Gastroesophageal sphincter (tissue), 3 donors: ENCODE measurements at regions not wholly inside any gene's neighbourhood (a gene's known extent, or its start where the extent isn't known, plus 50 kb on each side); places are given as distances from the start of the nearest gene placed in this dataset.

Experiments
- EP300 ChIP-seq: sonication (generic); formaldehyde crosslinking; IDR thresholded peaks from one replicate; pipeline ENCODE4 v1.6.1; 2017; ENCODE audit warnings: antibody characterized with exemption, mild to moderate bottlenecking
- POLR2A ChIP-seq, 2 donors: fragments of 450-650 bp; IDR thresholded peaks; one replicate each; pipeline ENCODE4 v1.6.1; 2017; ENCODE audit warnings: antibody characterized with exemption in 2 of 2, mild to moderate bottlenecking in 2 of 2, moderate library complexity in 1 of 2
- POLR2AphosphoS5 ChIP-seq: sonication (generic); formaldehyde crosslinking; IDR thresholded peaks from one replicate; pipeline ENCODE4 v1.6.1; 2017; ENCODE audit warnings: antibody characterized with exemption
- TF ChIP-seq, protein P1 (sequence below), 4 experiments: fragments of 200-600 bp in 2 of 4; fragments of 450-650 bp in 2 of 4; sonication (generic) in 1 of 4; IDR thresholded peaks; one replicate each; pipeline ENCODE4 v1.5.1; 2017 to 2019; ENCODE audit warnings: antibody characterized with exemption in 4 of 4, mild to moderate bottlenecking in 2 of 4, moderate library complexity in 2 of 4

DNA sequence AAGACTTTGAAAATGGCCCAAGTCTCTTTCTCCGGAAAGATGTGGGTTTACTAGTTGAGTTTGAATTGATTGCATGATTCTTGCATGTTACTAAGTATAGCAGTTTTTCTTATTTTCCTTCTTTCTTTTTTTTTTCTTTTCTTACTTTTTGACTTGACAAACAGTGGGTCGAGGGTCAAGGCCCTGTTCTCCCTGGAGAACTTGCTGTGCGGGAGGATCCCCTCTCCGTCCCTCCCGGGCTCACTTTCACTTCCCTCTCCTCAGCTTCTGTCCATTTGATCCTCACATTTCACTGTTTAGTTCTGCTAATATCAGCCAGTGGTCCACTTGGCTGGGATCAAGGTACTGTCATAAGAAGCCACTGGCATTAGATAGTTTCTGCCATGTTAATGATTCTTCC is 767.4 kb downstream of the TDRD15 start:
- TF ChIP-seq, protein P1, sequence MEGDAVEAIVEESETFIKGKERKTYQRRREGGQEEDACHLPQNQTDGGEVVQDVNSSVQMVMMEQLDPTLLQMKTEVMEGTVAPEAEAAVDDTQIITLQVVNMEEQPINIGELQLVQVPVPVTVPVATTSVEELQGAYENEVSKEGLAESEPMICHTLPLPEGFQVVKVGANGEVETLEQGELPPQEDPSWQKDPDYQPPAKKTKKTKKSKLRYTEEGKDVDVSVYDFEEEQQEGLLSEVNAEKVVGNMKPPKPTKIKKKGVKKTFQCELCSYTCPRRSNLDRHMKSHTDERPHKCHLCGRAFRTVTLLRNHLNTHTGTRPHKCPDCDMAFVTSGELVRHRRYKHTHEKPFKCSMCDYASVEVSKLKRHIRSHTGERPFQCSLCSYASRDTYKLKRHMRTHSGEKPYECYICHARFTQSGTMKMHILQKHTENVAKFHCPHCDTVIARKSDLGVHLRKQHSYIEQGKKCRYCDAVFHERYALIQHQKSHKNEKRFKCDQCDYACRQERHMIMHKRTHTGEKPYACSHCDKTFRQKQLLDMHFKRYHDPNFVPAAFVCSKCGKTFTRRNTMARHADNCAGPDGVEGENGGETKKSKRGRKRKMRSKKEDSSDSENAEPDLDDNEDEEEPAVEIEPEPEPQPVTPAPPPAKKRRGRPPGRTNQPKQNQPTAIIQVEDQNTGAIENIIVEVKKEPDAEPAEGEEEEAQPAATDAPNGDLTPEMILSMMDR (IDR thresholded peaks at IDR 0.05), result no peak
- no peak for TF ChIP-seq EP300
- no peak for TF ChIP-seq POLR2A (IDR thresholded peaks at IDR 0.05)
- TF ChIP-seq POLR2AphosphoS5, result no peak
